ENCODE measurements at regions not wholly inside any gene's neighbourhood (a gene's known extent, or its start where the extent isn't known, plus 50 kb on each side); places are given as distances from the start of the nearest gene placed in this dataset.

DNA sequence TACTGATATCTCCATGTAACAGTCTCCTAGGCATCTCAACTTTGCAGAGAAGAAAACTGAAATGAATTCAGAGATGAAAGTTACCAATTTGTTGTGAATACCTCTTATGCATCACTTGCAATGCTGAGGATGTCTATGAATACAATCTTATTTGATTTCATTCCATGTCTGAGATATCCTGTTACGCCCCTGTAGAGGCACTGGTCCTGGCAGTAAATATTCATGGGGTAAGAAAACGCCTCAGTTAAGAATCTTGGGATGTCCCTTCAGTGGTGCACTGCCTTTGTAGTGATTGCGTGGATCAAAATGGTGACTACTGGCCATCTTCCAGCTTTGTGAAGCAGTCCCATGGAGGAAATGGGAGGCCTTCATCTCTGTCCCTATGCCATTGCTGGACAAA is 229.1 kb upstream of the C9orf72 start:
- TF ChIP-seq, protein P1, sequence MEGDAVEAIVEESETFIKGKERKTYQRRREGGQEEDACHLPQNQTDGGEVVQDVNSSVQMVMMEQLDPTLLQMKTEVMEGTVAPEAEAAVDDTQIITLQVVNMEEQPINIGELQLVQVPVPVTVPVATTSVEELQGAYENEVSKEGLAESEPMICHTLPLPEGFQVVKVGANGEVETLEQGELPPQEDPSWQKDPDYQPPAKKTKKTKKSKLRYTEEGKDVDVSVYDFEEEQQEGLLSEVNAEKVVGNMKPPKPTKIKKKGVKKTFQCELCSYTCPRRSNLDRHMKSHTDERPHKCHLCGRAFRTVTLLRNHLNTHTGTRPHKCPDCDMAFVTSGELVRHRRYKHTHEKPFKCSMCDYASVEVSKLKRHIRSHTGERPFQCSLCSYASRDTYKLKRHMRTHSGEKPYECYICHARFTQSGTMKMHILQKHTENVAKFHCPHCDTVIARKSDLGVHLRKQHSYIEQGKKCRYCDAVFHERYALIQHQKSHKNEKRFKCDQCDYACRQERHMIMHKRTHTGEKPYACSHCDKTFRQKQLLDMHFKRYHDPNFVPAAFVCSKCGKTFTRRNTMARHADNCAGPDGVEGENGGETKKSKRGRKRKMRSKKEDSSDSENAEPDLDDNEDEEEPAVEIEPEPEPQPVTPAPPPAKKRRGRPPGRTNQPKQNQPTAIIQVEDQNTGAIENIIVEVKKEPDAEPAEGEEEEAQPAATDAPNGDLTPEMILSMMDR (IDR thresholded peaks at IDR 0.05): no peak
- TF ChIP-seq POLR2A (IDR thresholded peaks at IDR 0.05): no peak

All from testis (tissue), 2 donors.